ENCODE measurements at regions not wholly inside any gene's neighbourhood (a gene's known extent, or its start where the extent isn't known, plus 50 kb on each side); places are given as distances from the start of the nearest gene placed in this dataset.
A peak's percentile ranks its signal among the peaks of the same experiment; 100 is the strongest.

DNA sequence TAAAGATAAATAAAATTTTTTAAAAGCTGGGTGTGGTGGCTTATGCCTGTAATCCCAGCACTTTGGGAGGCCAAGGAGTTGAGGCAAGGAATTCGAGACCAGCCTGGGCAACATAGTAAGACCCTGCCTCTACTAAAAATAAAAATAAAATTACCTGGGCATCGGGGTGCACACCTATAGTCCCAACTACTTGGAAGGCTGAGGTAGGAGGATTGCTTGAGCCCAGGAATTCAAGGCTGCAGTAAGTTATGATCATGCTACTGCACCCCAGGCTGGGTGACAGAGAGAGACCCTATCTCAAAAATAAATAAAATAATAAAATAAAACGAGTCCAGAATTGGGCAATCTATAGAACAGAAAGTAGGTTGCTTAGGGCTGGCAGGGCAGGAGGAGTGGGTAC is 228.7 kb downstream of the BCAS1 start:
- H3K4me3 Mint-ChIP-seq, result peak overlapping the region; percentile 71
- no peaks in the 10 kb centered on the region for H3K27me3 Mint-ChIP-seq
- H3K9me3 Mint-ChIP-seq, result no peaks in the 10 kb centered on the region
- H3K27ac Mint-ChIP-seq, result peak overlapping the region; percentile 92
- no peaks in the 10 kb centered on the region for H3K36me3 Mint-ChIP-seq (ENCODE audit: low read depth)
- H3K4me1 Mint-ChIP-seq, result peaks cover 45% of the 10 kb centered on the region
- ATAC-seq (replicated peaks), result no peak

GRCh38 chr20:53840532-53840931 is 229.9 kb downstream of the BCAS1 start:
- peaks cover 39% of the 10 kb centered on the region for H3K4me1 Mint-ChIP-seq
- no peaks in the 10 kb centered on the region for H3K27me3 Mint-ChIP-seq
- peak overlapping the region; percentile 59 for H3K4me3 Mint-ChIP-seq
- no peak for ATAC-seq (replicated peaks)
- H3K27ac Mint-ChIP-seq, result peak overlapping the region; percentile 17
- no peaks in the 10 kb centered on the region for H3K9me3 Mint-ChIP-seq
- no peaks in the 10 kb centered on the region for H3K36me3 Mint-ChIP-seq (ENCODE audit: low read depth)

DNA sequence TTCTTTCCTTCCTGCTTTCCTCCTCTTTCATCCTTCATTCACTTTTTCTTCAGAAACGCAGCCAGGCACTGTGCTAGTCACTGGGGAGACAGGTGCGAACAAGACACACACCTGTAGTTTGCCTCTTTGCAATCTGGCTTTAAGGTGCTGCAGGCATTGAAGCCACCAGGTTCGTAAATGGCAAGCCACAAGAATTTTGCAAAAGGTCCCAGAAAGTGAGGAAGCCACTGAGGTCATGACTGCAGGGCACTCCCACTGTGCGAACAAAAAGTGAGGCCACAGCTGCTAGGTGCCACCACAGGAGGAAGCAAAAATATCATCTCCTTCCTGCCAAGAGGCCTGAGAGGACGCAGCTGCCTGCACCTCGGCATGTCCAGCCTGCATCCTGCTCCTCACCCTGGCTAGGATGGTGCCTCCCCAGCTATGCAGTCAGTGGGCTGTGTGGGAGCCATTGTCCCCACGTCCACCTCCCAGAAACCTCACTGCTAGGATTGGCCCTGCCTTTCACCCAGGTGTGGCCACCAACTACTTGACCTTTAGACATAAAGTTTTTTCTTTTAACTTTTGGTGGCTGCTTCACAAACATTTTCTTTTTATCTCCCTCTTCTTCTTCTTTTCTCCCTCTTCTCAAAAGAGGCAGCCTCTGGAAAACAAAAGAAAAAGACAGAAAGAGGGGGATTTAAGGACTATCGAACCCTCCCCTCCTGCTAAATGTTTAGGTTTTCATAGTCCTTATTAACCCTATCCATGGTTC is 230.8 kb downstream of the BCAS1 start:
- H3K27ac Mint-ChIP-seq, result peak overlapping the region; percentile 63
- no peaks in the 10 kb centered on the region for H3K9me3 Mint-ChIP-seq
- no peaks in the 10 kb centered on the region for H3K36me3 Mint-ChIP-seq (ENCODE audit: low read depth)
- peak overlapping the region; percentile 59 for H3K4me3 Mint-ChIP-seq
- peaks cover 39% of the 10 kb centered on the region for H3K4me1 Mint-ChIP-seq
- ATAC-seq (replicated peaks), result peak; percentile 36
- H3K27me3 Mint-ChIP-seq, result no peaks in the 10 kb centered on the region

DNA sequence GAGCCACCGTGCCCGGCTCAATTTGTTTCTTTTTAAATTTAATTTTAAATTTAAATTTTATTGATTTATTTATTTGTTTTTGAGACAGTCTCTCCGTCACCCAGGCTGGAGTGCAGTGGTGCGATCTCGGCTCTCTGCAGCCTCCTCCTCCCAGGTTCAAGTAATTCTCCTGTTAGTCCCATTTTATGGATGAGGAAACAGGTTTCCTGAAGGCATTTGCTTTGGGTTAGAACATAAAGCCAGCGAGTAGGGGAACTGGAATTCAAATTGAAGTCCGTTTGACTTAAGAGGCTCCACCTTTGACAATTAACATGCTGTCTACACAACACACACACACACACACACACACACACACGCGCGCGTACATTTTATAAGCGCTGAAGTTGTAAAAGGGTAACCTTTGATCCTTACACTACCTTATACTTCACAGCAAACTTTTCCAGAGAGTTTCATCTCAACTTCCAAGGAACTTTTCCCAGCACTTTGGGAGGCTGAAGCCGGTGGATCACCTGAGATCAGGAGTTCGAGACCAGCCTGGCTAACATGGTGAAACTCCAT is 232.0 kb downstream of the BCAS1 start:
- Mint-ChIP-seq H3K27me3 (no peaks in the 10 kb centered on the region), H3K4me3 (no peak overlapping the region), H3K36me3 (ENCODE audit: low read depth) (no peaks in the 10 kb centered on the region), H3K9me3 (no peaks in the 10 kb centered on the region), H3K27ac (no peak overlapping the region), H3K4me1 (peaks cover 33% of the 10 kb centered on the region)
- no peak for ATAC-seq (replicated peaks)

GRCh38 chr20:53837126-53837826 is 233.1 kb downstream of the BCAS1 start:
- Mint-ChIP-seq H3K36me3 (ENCODE audit: low read depth) (no peaks in the 10 kb centered on the region), H3K9me3 (no peaks in the 10 kb centered on the region), H3K27ac (peak overlapping the region; percentile 85), H3K27me3 (no peaks in the 10 kb centered on the region), H3K4me1 (peaks cover 24% of the 10 kb centered on the region), H3K4me3 (no peak overlapping the region)
- ATAC-seq (replicated peaks), result no peak

GRCh38 chr20:53834749-53835148 is 235.6 kb downstream of the BCAS1 start:
- Mint-ChIP-seq H3K9me3 (no peaks in the 10 kb centered on the region), H3K4me1 (peaks cover 9% of the 10 kb centered on the region), H3K27ac (no peak overlapping the region), H3K36me3 (ENCODE audit: low read depth) (no peaks in the 10 kb centered on the region), H3K4me3 (peak overlapping the region; percentile 50), H3K27me3 (no peaks in the 10 kb centered on the region)
- no peak for ATAC-seq (replicated peaks)

DNA sequence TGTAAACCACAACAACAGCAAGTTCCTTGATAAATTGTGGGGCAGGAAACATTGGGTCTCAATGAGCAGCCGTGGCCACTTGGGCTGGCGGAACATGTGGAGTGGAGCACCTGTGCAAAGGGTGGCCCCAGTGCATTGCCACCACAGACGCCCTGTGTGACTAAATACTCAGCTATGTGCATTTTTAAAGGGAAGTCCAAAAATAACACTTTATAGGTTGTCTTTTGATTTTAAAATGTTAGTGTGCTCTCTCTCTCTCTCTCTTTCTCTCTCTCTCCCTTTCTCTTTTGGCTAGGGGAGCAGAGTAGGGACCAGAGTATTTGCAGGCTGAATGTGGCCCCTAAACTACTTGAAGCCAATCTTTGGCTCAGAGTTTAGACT is 236.3 kb downstream of the BCAS1 start:
- H3K27ac Mint-ChIP-seq, result no peak overlapping the region
- H3K9me3 Mint-ChIP-seq, result no peaks in the 10 kb centered on the region
- no peaks in the 10 kb centered on the region for H3K27me3 Mint-ChIP-seq
- no peak for ATAC-seq (replicated peaks)
- peaks cover 8% of the 10 kb centered on the region for H3K4me1 Mint-ChIP-seq
- no peak overlapping the region for H3K4me3 Mint-ChIP-seq
- no peaks in the 10 kb centered on the region for H3K36me3 Mint-ChIP-seq (ENCODE audit: low read depth)

DNA sequence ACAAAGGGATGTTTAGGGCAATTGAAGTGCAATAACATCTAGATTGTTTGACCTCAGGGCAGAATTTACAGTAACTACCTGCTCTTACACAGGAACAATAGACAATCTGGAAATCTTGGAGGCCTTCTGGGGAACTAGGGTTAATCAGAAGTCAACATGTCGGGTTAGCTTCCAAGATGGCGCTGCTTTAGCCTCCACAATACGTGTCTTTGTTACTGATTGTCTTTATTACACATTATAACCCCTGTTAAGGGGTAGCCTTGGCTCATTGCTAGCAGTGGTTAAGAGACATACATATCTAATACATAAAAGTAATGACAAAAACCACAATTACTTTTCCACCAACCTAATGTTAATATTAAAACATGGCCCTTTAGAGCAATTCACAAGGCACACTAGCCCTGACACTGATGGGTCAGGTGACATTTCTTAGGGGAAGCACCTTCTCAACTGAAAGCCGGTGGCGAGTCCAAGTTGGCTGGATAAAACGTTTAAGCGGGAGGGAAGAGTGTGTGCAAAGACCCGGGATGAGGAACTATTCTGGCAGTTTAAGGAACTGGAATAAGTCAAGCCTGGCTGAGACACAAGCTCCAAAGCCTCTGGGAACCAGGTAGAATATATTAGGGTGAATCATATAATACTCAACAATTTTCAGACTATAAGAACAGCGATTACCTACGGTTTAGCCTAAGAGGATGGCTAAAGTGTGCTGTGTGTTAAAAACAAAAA is 236.9 kb downstream of the BCAS1 start:
- no peaks in the 10 kb centered on the region for H3K36me3 Mint-ChIP-seq (ENCODE audit: low read depth)
- H3K9me3 Mint-ChIP-seq, result no peaks in the 10 kb centered on the region
- no peak overlapping the region for H3K27ac Mint-ChIP-seq
- ATAC-seq (replicated peaks), result no peak
- H3K4me3 Mint-ChIP-seq, result no peak overlapping the region
- peaks cover 12% of the 10 kb centered on the region for H3K4me1 Mint-ChIP-seq
- no peaks in the 10 kb centered on the region for H3K27me3 Mint-ChIP-seq

- H3K27me3 Mint-ChIP-seq, result no peaks in the 10 kb centered on the region
- no peaks in the 10 kb centered on the region for H3K9me3 Mint-ChIP-seq
- ATAC-seq (replicated peaks), result no peak
- no peak overlapping the region for H3K4me3 Mint-ChIP-seq
- no peak overlapping the region for H3K27ac Mint-ChIP-seq
- no peaks in the 10 kb centered on the region for H3K36me3 Mint-ChIP-seq (ENCODE audit: low read depth)
- peaks cover 18% of the 10 kb centered on the region for H3K4me1 Mint-ChIP-seq
Measured at GRCh38 chr20:53832499-53832898, 237.9 kb downstream of the BCAS1 start.

- Mint-ChIP-seq H3K36me3 (ENCODE audit: low read depth) (no peaks in the 10 kb centered on the region), H3K27me3 (no peaks in the 10 kb centered on the region), H3K27ac (no peak overlapping the region), H3K9me3 (no peaks in the 10 kb centered on the region), H3K4me1 (peaks cover 18% of the 10 kb centered on the region), H3K4me3 (no peak overlapping the region)
- no peak for ATAC-seq (replicated peaks)
Measured at GRCh38 chr20:53831812-53832211, 238.2 kb upstream of the ZNF217 start.

GRCh38 chr20:53831228-53831627 is 237.6 kb upstream of the ZNF217 start:
- no peak overlapping the region for H3K27ac Mint-ChIP-seq
- H3K36me3 Mint-ChIP-seq (ENCODE audit: low read depth), result no peaks in the 10 kb centered on the region
- no peaks in the 10 kb centered on the region for H3K27me3 Mint-ChIP-seq
- no peak overlapping the region for H3K4me3 Mint-ChIP-seq
- no peaks in the 10 kb centered on the region for H3K9me3 Mint-ChIP-seq
- H3K4me1 Mint-ChIP-seq, result peaks cover 18% of the 10 kb centered on the region
- ATAC-seq (replicated peaks), result no peak

GRCh38 chr20:53829724-53830521 is 236.3 kb upstream of the ZNF217 start:
- Mint-ChIP-seq H3K27ac (peak overlapping the region; percentile 74), H3K27me3 (no peaks in the 10 kb centered on the region), H3K4me3 (peak overlapping the region; percentile 73), H3K36me3 (ENCODE audit: low read depth) (no peaks in the 10 kb centered on the region), H3K9me3 (no peaks in the 10 kb centered on the region), H3K4me1 (peaks cover 18% of the 10 kb centered on the region)
- no peak for ATAC-seq (replicated peaks)

GRCh38 chr20:53829255-53829723 is 235.7 kb upstream of the ZNF217 start:
- no peaks in the 10 kb centered on the region for H3K27me3 Mint-ChIP-seq
- peak; percentile 96 for ATAC-seq (replicated peaks)
- peaks cover 18% of the 10 kb centered on the region for H3K4me1 Mint-ChIP-seq
- no peaks in the 10 kb centered on the region for H3K9me3 Mint-ChIP-seq
- peak overlapping the region; percentile 73 for H3K4me3 Mint-ChIP-seq
- peak overlapping the region; percentile 74 for H3K27ac Mint-ChIP-seq
- no peaks in the 10 kb centered on the region for H3K36me3 Mint-ChIP-seq (ENCODE audit: low read depth)

Measured in activated T-helper 17 cell treated with anti-CD3 and anti-CD28 coated beads, Interleukin-2, amount 50 U/mL, for 72 hours (primary cell).